ENCODE measurements at regions not wholly inside any gene's neighbourhood (a gene's known extent, or its start where the extent isn't known, plus 50 kb on each side); places are given as distances from the start of the nearest gene placed in this dataset.

GRCh38 chr5:138631096-138631928, 56.1 kb upstream of the HSPA9 start:
- peaks cover 0 to 3% (median 0%) of the 10 kb centered on the region in 5 experiments for H3K27me3 ChIP-seq (replicated peaks in 2 of 5; ENCODE audit: control insufficient read depth in 4 of 5, insufficient read depth in 5 of 5, low read length in 4 of 5)
- H3K36me3 ChIP-seq (ENCODE audit: control insufficient read depth in 4 of 4, insufficient read depth in 4 of 4, low read length in 3 of 4) = no peaks in the 10 kb centered on the region
- no peaks in the 10 kb centered on the region for H3K4me1 ChIP-seq (ENCODE audit: control extremely low read depth in 1 of 4, control insufficient read depth in 4 of 4, insufficient read depth in 4 of 4, low read length in 3 of 4)
- no peak overlapping the region for H3K27ac ChIP-seq (ENCODE audit: insufficient read depth in 1 of 2, low read depth in 1 of 2, low read length in 2 of 2, poor library complexity in 1 of 2, severe bottlenecking in 2 of 2)
- 92% methylated on average over 4 of the region's 5 CpGs for WGBS (ENCODE audit: insufficient coverage)
- H3K9me3 ChIP-seq (ENCODE audit: control extremely low read depth in 1 of 5, control insufficient read depth in 4 of 5, insufficient read depth in 2 of 5, low read depth in 1 of 5, low read length in 4 of 5) = no peaks in the 10 kb centered on the region
- CTCF ChIA-PET = interaction anchor here (1.2 to 2.2 kb wide), 2 partner anchors 9 to 26 kb away, joined by 4 to 6 read pairs; no protein-coding TSS in a partner anchor
- no peak overlapping the region for H3K4me3 ChIP-seq (ENCODE audit: control insufficient read depth in 1 of 7, extremely low read depth in 1 of 7, insufficient read depth in 4 of 7, low read depth in 2 of 7, low read length in 6 of 7)
- DNase-seq = no peak
- POLR2A ChIA-PET = interaction anchor here (0.6 kb wide), 1 partner anchor 689 kb away, joined by 3 read pairs; no protein-coding TSS in a partner anchor

GRCh38 chr5:138629392-138629791, 54.2 kb upstream of the HSPA9 start:
- H3K27me3 ChIP-seq (replicated peaks in 2 of 5; ENCODE audit: control insufficient read depth in 4 of 5, insufficient read depth in 5 of 5, low read length in 4 of 5) = peaks cover 0 to 3% (median 0%) of the 10 kb centered on the region in 5 experiments
- DNase-seq = no peak
- POLR2A ChIA-PET = no interaction called here
- no peaks in the 10 kb centered on the region for H3K36me3 ChIP-seq (ENCODE audit: control insufficient read depth in 4 of 4, insufficient read depth in 4 of 4, low read length in 3 of 4)
- no peaks in the 10 kb centered on the region for H3K9me3 ChIP-seq (ENCODE audit: control extremely low read depth in 1 of 5, control insufficient read depth in 4 of 5, insufficient read depth in 2 of 5, low read depth in 1 of 5, low read length in 4 of 5)
- WGBS (ENCODE audit: insufficient coverage) = 100% methylated on average over 3 of the region's 3 CpGs
- no peak overlapping the region for H3K27ac ChIP-seq (ENCODE audit: insufficient read depth in 1 of 2, low read depth in 1 of 2, low read length in 2 of 2, poor library complexity in 1 of 2, severe bottlenecking in 2 of 2)
- no peaks in the 10 kb centered on the region for H3K4me1 ChIP-seq (ENCODE audit: control extremely low read depth in 1 of 4, control insufficient read depth in 4 of 4, insufficient read depth in 4 of 4, low read length in 3 of 4)
- CTCF ChIA-PET = interaction anchor here (0.7 to 1.5 kb wide), 2 partner anchors 11 to 45 kb away, joined by 3 to 10 read pairs; no protein-coding TSS in a partner anchor
- no peak overlapping the region for H3K4me3 ChIP-seq (ENCODE audit: control insufficient read depth in 1 of 7, extremely low read depth in 1 of 7, insufficient read depth in 4 of 7, low read depth in 2 of 7, low read length in 6 of 7)

- H3K36me3 ChIP-seq (ENCODE audit: control insufficient read depth in 4 of 4, insufficient read depth in 4 of 4, low read length in 3 of 4) = no peaks in the 10 kb centered on the region
- no peaks in the 10 kb centered on the region for H3K4me1 ChIP-seq (ENCODE audit: control extremely low read depth in 1 of 4, control insufficient read depth in 4 of 4, insufficient read depth in 4 of 4, low read length in 3 of 4)
- WGBS (ENCODE audit: insufficient coverage) = 96% methylated on average over 5 of the region's 5 CpGs
- no peaks in the 10 kb centered on the region for H3K9me3 ChIP-seq (ENCODE audit: control extremely low read depth in 1 of 5, control insufficient read depth in 4 of 5, insufficient read depth in 2 of 5, low read depth in 1 of 5, low read length in 4 of 5)
- no peaks in the 10 kb centered on the region for H3K27me3 ChIP-seq (replicated peaks in 2 of 5; ENCODE audit: control insufficient read depth in 4 of 5, insufficient read depth in 5 of 5, low read length in 4 of 5)
- CTCF ChIA-PET = interaction anchor here (0.6 kb wide), 1 partner anchor 40 kb away, joined by 3 read pairs; no protein-coding TSS in a partner anchor
- H3K27ac ChIP-seq (ENCODE audit: insufficient read depth in 1 of 2, low read depth in 1 of 2, low read length in 2 of 2, poor library complexity in 1 of 2, severe bottlenecking in 2 of 2) = no peak overlapping the region
- H3K4me3 ChIP-seq (ENCODE audit: control insufficient read depth in 1 of 7, extremely low read depth in 1 of 7, insufficient read depth in 4 of 7, low read depth in 2 of 7, low read length in 6 of 7) = no peak overlapping the region
- POLR2A ChIA-PET = no interaction called here
- no peak for DNase-seq
These were observed 51.2 kb upstream of the HSPA9 start for GRCh38 chr5:138626333-138626944.

GRCh38 chr5:138625134-138625533, 49.9 kb upstream of the HSPA9 start:
- CTCF ChIA-PET = interaction anchor here (1.2 kb wide), 1 partner anchor 11 kb away, joined by 3 read pairs; no protein-coding TSS in a partner anchor
- H3K36me3 ChIP-seq (ENCODE audit: control insufficient read depth in 4 of 4, insufficient read depth in 4 of 4, low read length in 3 of 4) = no peaks in the 10 kb centered on the region
- POLR2A ChIA-PET = no interaction called here
- no peak overlapping the region for H3K27ac ChIP-seq (ENCODE audit: insufficient read depth in 1 of 2, low read depth in 1 of 2, low read length in 2 of 2, poor library complexity in 1 of 2, severe bottlenecking in 2 of 2)
- no peaks in the 10 kb centered on the region for H3K9me3 ChIP-seq (ENCODE audit: control extremely low read depth in 1 of 5, control insufficient read depth in 4 of 5, insufficient read depth in 2 of 5, low read depth in 1 of 5, low read length in 4 of 5)
- no peaks in the 10 kb centered on the region for H3K4me1 ChIP-seq (ENCODE audit: control extremely low read depth in 1 of 4, control insufficient read depth in 4 of 4, insufficient read depth in 4 of 4, low read length in 3 of 4)
- no peak for DNase-seq
- H3K4me3 ChIP-seq (ENCODE audit: control insufficient read depth in 1 of 7, extremely low read depth in 1 of 7, insufficient read depth in 4 of 7, low read depth in 2 of 7, low read length in 6 of 7) = no peak overlapping the region
- no peaks in the 10 kb centered on the region for H3K27me3 ChIP-seq (replicated peaks in 2 of 5; ENCODE audit: control insufficient read depth in 4 of 5, insufficient read depth in 5 of 5, low read length in 4 of 5)
- 90% methylated on average over 2 of the region's 6 CpGs for WGBS (ENCODE audit: insufficient coverage)
